Breast epithelium (tissue), 4 donors: ENCODE measurements at regions not wholly inside any gene's neighbourhood (a gene's known extent, or its start where the extent isn't known, plus 50 kb on each side); places are given as distances from the start of the nearest gene placed in this dataset.
A peak's percentile ranks its signal among the peaks of the same experiment; 100 is the strongest.

Experiments used
- DNase-seq, 2 donors: peaks; one replicate each; pipeline ENCODE4 v3.0.0-alpha.2; 2019; ENCODE audit warnings: low spot score in 2 of 2
- H3K27ac ChIP-seq, 2 donors: fragments of 200-600 bp; sonication (generic) in 1 of 2; one replicate each; pipeline ENCODE4 v1.5.1; 2016 to 2019; ENCODE audit warnings: mild to moderate bottlenecking in 1 of 2
- H3K27me3 ChIP-seq, 2 donors: fragments of 200-600 bp; sonication (generic) in 1 of 2; one replicate each; pipeline versions ENCODE4 v1.5.1 to v1.6.0; 2017 to 2019; ENCODE audit warnings: control low read depth in 1 of 2, mild to moderate bottlenecking in 1 of 2
- H3K36me3 ChIP-seq: fragments of 200-600 bp; one replicate; pipeline ENCODE4 v1.5.1; 2019
- H3K4me1 ChIP-seq, 2 donors: fragments of 200-600 bp; sonication (generic); one replicate each; pipeline ENCODE4 v1.5.1; 2016 to 2019; ENCODE audit warnings: control low read depth in 1 of 2
- H3K4me3 ChIP-seq, 3 donors: fragments of 200-600 bp; sonication (generic); 1 replicate in 2 of 3; 2 replicates in 1 of 3; pipeline ENCODE4 v1.5.1; 2016 to 2019; ENCODE audit warnings: mild to moderate bottlenecking in 3 of 3, moderate library complexity in 2 of 3
- H3K9me3 ChIP-seq, 2 donors: fragments of 200-600 bp; sonication (generic) in 1 of 2; one replicate each; pipeline ENCODE4 v1.5.1; 2016 to 2019; ENCODE audit warnings: control low read depth in 1 of 2
- CTCF ChIP-seq, 3 donors: fragments of 450-650 bp; IDR thresholded peaks; one replicate each; pipeline ENCODE4 v1.5.1; 2016 to 2017; ENCODE audit warnings: antibody characterized with exemption in 3 of 3, mild to moderate bottlenecking in 3 of 3, moderate library complexity in 3 of 3
- POLR2A ChIP-seq: fragments of 450-650 bp; IDR thresholded peaks from one replicate; pipeline ENCODE4 v1.6.1; 2016; ENCODE audit warnings: antibody characterized with exemption, mild to moderate bottlenecking, moderate library complexity
- POLR2AphosphoS5 ChIP-seq, 3 donors: sonication (generic); formaldehyde crosslinking; IDR thresholded peaks; one replicate each; pipeline ENCODE4 v1.6.1; 2017; ENCODE audit warnings: antibody characterized with exemption in 3 of 3
- intact Hi-C: fragments of 100-400 bp; cut with DNase I; formaldehyde crosslinking; loops from one replicate; pipeline ENCODE4 v1.15.1; 2023; ENCODE audit warnings: low total_unique reads

GRCh38 chr9:16082796-16083195, 530.0 kb downstream of the CCDC171 start:
- H3K27ac ChIP-seq = no peak overlapping the region
- H3K27me3 ChIP-seq = no peaks in the 10 kb centered on the region
- H3K4me1 ChIP-seq = no peaks in the 10 kb centered on the region
- peaks cover 0 to 7% of the 10 kb centered on the region in 2 donors for H3K9me3 ChIP-seq
- intact Hi-C loops = no loop called here
- TF ChIP-seq POLR2A (no peak), POLR2AphosphoS5 (IDR thresholded peaks at IDR 0.05) (no peak), CTCF (IDR thresholded peaks at IDR 0.05) (no peak)
- no peak for DNase-seq
- H3K4me3 ChIP-seq = no peak overlapping the region
- no peaks in the 10 kb centered on the region for H3K36me3 ChIP-seq

GRCh38 chr9:16085167-16085726, 532.4 kb downstream of the CCDC171 start:
- H3K27me3 ChIP-seq = no peaks in the 10 kb centered on the region
- no peak for DNase-seq

GRCh38 chr9:16090907-16091629, 538.2 kb downstream of the CCDC171 start:
- Histone ChIP-seq H3K9me3 (peaks cover 0 to 16% of the 10 kb centered on the region in 2 donors), H3K36me3 (no peaks in the 10 kb centered on the region), H3K27ac (no peak overlapping the region), H3K4me1 (no peaks in the 10 kb centered on the region), H3K27me3 (no peaks in the 10 kb centered on the region), H3K4me3 (no peak overlapping the region)
- TF ChIP-seq CTCF (IDR thresholded peaks at IDR 0.05) = no peak
- no peak for TF ChIP-seq POLR2A
- no peak for TF ChIP-seq POLR2AphosphoS5 (IDR thresholded peaks at IDR 0.05)
- no peak for DNase-seq
- intact Hi-C loops = no loop called here

More at GRCh38 chr9:16085167-16085726, 532.4 kb downstream of the CCDC171 start:
- TF ChIP-seq CTCF (IDR thresholded peaks at IDR 0.05) (no peak), POLR2A (no peak), POLR2AphosphoS5 (IDR thresholded peaks at IDR 0.05) (no peak)
- peaks cover 0 to 16% of the 10 kb centered on the region in 2 donors for H3K9me3 ChIP-seq
- no peak overlapping the region for H3K27ac ChIP-seq
- H3K4me3 ChIP-seq = no peak overlapping the region
- no peaks in the 10 kb centered on the region for H3K4me1 ChIP-seq
- H3K36me3 ChIP-seq = no peaks in the 10 kb centered on the region
- intact Hi-C loops = no loop called here

- H3K36me3 ChIP-seq = no peaks in the 10 kb centered on the region
- intact Hi-C loops = no loop called here
- no peak overlapping the region for H3K27ac ChIP-seq
- no peak for DNase-seq
- H3K9me3 ChIP-seq = peaks cover 0 to 9% of the 10 kb centered on the region in 2 donors
- H3K4me1 ChIP-seq = no peaks in the 10 kb centered on the region
- no peaks in the 10 kb centered on the region for H3K27me3 ChIP-seq
- H3K4me3 ChIP-seq = peak overlapping the region in 1 of 3 donors; percentile 3
- no peak for TF ChIP-seq POLR2AphosphoS5 (IDR thresholded peaks at IDR 0.05)
- no peak for TF ChIP-seq CTCF (IDR thresholded peaks at IDR 0.05)
- no peak for TF ChIP-seq POLR2A
Observed at GRCh38 chr9:16092142-16093091, 539.6 kb downstream of the CCDC171 start.
